ENCODE measurements at regions not wholly inside any gene's neighbourhood (a gene's known extent, or its start where the extent isn't known, plus 50 kb on each side); places are given as distances from the start of the nearest gene placed in this dataset.

DNA sequence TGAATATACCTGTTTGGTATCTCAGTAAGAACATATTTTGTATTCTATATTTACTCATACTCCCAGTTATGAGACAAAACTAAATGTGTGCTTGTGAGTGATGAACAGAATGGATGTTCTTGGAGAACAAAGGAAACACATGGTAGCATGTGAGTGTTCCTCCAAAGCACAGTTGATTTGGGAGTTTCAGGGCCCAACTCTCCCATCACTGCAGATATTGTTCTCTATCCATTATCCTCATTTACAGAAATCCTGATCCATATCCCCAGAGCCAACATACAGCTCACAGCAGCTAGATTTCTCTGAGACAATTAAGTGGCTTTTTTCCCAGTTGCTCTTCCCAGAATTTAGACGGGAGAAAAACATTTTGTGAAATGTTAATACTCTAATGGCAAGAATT lies 75.6 kb upstream of the MAPRE2 start:
- TF ChIP-seq, protein P1, sequence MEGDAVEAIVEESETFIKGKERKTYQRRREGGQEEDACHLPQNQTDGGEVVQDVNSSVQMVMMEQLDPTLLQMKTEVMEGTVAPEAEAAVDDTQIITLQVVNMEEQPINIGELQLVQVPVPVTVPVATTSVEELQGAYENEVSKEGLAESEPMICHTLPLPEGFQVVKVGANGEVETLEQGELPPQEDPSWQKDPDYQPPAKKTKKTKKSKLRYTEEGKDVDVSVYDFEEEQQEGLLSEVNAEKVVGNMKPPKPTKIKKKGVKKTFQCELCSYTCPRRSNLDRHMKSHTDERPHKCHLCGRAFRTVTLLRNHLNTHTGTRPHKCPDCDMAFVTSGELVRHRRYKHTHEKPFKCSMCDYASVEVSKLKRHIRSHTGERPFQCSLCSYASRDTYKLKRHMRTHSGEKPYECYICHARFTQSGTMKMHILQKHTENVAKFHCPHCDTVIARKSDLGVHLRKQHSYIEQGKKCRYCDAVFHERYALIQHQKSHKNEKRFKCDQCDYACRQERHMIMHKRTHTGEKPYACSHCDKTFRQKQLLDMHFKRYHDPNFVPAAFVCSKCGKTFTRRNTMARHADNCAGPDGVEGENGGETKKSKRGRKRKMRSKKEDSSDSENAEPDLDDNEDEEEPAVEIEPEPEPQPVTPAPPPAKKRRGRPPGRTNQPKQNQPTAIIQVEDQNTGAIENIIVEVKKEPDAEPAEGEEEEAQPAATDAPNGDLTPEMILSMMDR (conservative IDR thresholded peaks at IDR 0.05; ENCODE audit: low read depth, low read length), result no peak
- H2AFZ ChIP-seq (ENCODE audit: low read depth), result no peak overlapping the region
- no peaks in the 10 kb centered on the region for H3K79me2 ChIP-seq (ENCODE audit: insufficient read depth, low read depth)
- H3K4me1 ChIP-seq (ENCODE audit: low read depth, poor library complexity, severe bottlenecking), result no peaks in the 10 kb centered on the region
- no peaks in the 10 kb centered on the region for H3K36me3 ChIP-seq (ENCODE audit: insufficient read depth)
- no peak overlapping the region for H3K4me3 ChIP-seq (IDR thresholded peaks at IDR 0.05; ENCODE audit: insufficient read depth, low read depth, low read length)
- H3K27me3 ChIP-seq (ENCODE audit: insufficient read depth, low read depth), result no peaks in the 10 kb centered on the region
- no peak overlapping the region for H3K9ac ChIP-seq
- H4K20me1 ChIP-seq (ENCODE audit: insufficient read depth), result no peaks in the 10 kb centered on the region
- H3K4me2 ChIP-seq, result no peak overlapping the region
- no peak overlapping the region for H3K27ac ChIP-seq

DNA sequence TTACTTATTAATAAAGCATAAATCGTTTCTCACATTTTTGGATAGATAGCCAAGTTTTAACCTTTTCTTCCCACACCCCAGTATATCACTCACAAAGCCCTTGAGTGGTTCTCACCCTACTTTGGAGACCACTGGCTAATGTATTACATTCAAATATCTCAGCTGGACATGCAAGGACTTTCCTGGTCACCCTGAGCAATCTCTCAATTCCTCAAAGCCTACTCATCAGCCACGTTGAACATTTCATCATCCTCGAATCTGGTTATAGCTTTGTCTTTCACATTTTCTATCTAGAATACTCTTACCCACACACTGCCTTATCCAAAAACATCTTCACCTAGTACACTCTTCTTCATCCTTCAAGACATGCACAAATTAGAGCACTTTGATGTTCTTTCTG lies 71.1 kb upstream of the MAPRE2 start:
- H4K20me1 ChIP-seq (ENCODE audit: insufficient read depth), result no peaks in the 10 kb centered on the region
- H3K9ac ChIP-seq, result no peak overlapping the region
- no peaks in the 10 kb centered on the region for H3K79me2 ChIP-seq (ENCODE audit: insufficient read depth, low read depth)
- H3K27ac ChIP-seq, result no peak overlapping the region
- no peaks in the 10 kb centered on the region for H3K4me1 ChIP-seq (ENCODE audit: low read depth, poor library complexity, severe bottlenecking)
- no peak overlapping the region for H3K4me3 ChIP-seq (IDR thresholded peaks at IDR 0.05; ENCODE audit: insufficient read depth, low read depth, low read length)
- TF ChIP-seq, protein P1 (conservative IDR thresholded peaks at IDR 0.05; ENCODE audit: low read depth, low read length), result no peak
- no peaks in the 10 kb centered on the region for H3K36me3 ChIP-seq (ENCODE audit: insufficient read depth)
- H3K4me2 ChIP-seq, result no peak overlapping the region
- no peak overlapping the region for H2AFZ ChIP-seq (ENCODE audit: low read depth)
- H3K27me3 ChIP-seq (ENCODE audit: insufficient read depth, low read depth), result no peaks in the 10 kb centered on the region

DNA sequence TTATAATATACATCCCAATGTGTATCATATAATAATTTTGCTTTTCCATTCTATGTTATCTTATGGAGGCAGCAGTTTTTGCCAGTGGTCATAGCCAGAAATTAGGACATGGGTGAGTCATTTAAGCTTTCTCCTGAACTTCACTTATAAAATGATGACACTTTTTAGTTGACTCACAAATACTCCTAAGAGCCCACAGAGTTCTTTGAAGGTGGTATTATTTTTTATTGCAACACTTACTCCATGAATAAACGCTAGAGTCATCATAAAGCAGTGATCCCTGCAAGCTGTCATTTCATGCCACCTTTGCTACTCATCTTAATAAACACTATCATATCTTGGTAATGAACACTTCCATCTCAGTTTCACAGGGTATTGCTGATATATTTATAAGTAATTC lies 69.9 kb upstream of the MAPRE2 start:
- H3K4me3 ChIP-seq (IDR thresholded peaks at IDR 0.05; ENCODE audit: insufficient read depth, low read depth, low read length), result no peak overlapping the region
- H4K20me1 ChIP-seq (ENCODE audit: insufficient read depth), result no peaks in the 10 kb centered on the region
- H3K36me3 ChIP-seq (ENCODE audit: insufficient read depth), result no peaks in the 10 kb centered on the region
- H3K79me2 ChIP-seq (ENCODE audit: insufficient read depth, low read depth), result no peaks in the 10 kb centered on the region
- TF ChIP-seq, protein P1 (conservative IDR thresholded peaks at IDR 0.05; ENCODE audit: low read depth, low read length), result no peak
- no peak overlapping the region for H3K4me2 ChIP-seq
- H3K4me1 ChIP-seq (ENCODE audit: low read depth, poor library complexity, severe bottlenecking), result peaks cover 3% of the 10 kb centered on the region
- H3K27ac ChIP-seq, result no peak overlapping the region
- no peaks in the 10 kb centered on the region; the same call in 1 of the 2 replicates for H3K27me3 ChIP-seq (ENCODE audit: insufficient read depth, low read depth)
- no peak overlapping the region for H3K9ac ChIP-seq
- H2AFZ ChIP-seq (ENCODE audit: low read depth), result no peak overlapping the region

DNA sequence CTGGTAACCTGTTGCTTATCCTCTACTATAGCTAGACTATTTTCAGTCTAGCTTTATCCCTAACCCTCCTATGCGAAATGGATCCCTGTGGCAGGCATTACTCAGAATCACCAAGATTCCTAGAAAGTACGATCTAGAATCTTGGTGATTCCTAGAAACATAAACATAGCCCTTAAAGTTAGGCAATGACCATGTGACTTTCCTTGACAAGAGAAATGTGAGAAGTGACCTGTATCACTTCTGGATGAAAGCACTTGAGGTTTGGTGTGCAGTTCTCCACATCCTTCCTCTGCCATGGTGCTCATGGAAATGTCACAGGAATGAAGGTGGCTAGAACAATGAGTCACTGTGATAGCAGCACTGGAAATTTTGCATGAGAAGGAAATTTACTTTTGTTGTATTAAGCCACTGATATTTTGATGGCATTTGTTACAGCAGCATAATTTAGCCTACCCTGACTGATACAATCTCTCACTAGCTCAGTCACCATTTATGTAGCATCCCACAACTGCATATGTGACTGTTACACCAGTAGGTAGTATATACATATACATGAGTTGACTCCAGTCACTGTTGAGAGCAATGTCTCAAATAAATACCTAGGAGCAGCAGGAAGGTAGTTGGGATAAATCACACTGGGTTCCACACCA lies 68.3 kb upstream of the MAPRE2 start:
- no peaks in the 10 kb centered on the region for H3K79me2 ChIP-seq (ENCODE audit: insufficient read depth, low read depth)

More for the DNA sequence above, 68.3 kb upstream of the MAPRE2 start:
- H3K27me3 ChIP-seq (ENCODE audit: insufficient read depth, low read depth), result no peaks in the 10 kb centered on the region; the same call in 1 of the 2 replicates
- no peak overlapping the region for H3K27ac ChIP-seq
- no peaks in the 10 kb centered on the region for H4K20me1 ChIP-seq (ENCODE audit: insufficient read depth)
- H3K9ac ChIP-seq, result no peak overlapping the region
- H2AFZ ChIP-seq (ENCODE audit: low read depth), result no peak overlapping the region
- H3K4me3 ChIP-seq (IDR thresholded peaks at IDR 0.05; ENCODE audit: insufficient read depth, low read depth, low read length), result no peak overlapping the region
- peaks cover 4% of the 10 kb centered on the region for H3K4me1 ChIP-seq (ENCODE audit: low read depth, poor library complexity, severe bottlenecking)
- no peaks in the 10 kb centered on the region for H3K36me3 ChIP-seq (ENCODE audit: insufficient read depth)
- H3K4me2 ChIP-seq, result no peak overlapping the region
- TF ChIP-seq, protein P1 (conservative IDR thresholded peaks at IDR 0.05; ENCODE audit: low read depth, low read length), result no peak
